Skeletal muscle tissue (tissue), 3 donors: ENCODE measurements at regions not wholly inside any gene's neighbourhood (a gene's known extent, or its start where the extent isn't known, plus 50 kb on each side); places are given as distances from the start of the nearest gene placed in this dataset.

Source experiments
- H3K27ac ChIP-seq: one replicate; pipeline ENCODE4 v1.7.0; 2013; ENCODE audit warnings: mild to moderate bottlenecking, low read depth, low read length, inconsistent platforms
- H3K27me3 ChIP-seq, 3 donors: one replicate each; pipeline ENCODE4 v1.7.0; 2013; ENCODE audit warnings: low read length in 3 of 3; ENCODE audit not compliant: control insufficient read depth in 3 of 3, insufficient read depth in 3 of 3
- H3K36me3 ChIP-seq, 3 donors: one replicate each; pipeline ENCODE4 v1.7.0; 2013; ENCODE audit warnings: low read length in 3 of 3; ENCODE audit not compliant: control insufficient read depth in 3 of 3, insufficient read depth in 3 of 3
- H3K4me1 ChIP-seq, 3 donors: one replicate each; pipeline ENCODE4 v1.7.0; 2013; ENCODE audit warnings: low read length in 3 of 3, mild to moderate bottlenecking in 3 of 3; ENCODE audit not compliant: control insufficient read depth in 3 of 3, insufficient read depth in 3 of 3
- H3K4me3 ChIP-seq, 3 donors: one replicate each; pipeline ENCODE4 v1.7.0; 2013; ENCODE audit warnings: low read length in 3 of 3
- H3K9ac ChIP-seq, 3 donors: one replicate each; pipeline ENCODE4 v1.7.0; 2013; ENCODE audit warnings: low read length in 3 of 3, mild to moderate bottlenecking in 3 of 3, moderate library complexity in 2 of 3, low read depth in 1 of 3
- H3K9me3 ChIP-seq, 3 donors: one replicate each; pipeline ENCODE4 v1.7.0; 2013; ENCODE audit warnings: low read length in 3 of 3; ENCODE audit not compliant: control insufficient read depth in 3 of 3
- donor health status: Osteomylitis.

DNA sequence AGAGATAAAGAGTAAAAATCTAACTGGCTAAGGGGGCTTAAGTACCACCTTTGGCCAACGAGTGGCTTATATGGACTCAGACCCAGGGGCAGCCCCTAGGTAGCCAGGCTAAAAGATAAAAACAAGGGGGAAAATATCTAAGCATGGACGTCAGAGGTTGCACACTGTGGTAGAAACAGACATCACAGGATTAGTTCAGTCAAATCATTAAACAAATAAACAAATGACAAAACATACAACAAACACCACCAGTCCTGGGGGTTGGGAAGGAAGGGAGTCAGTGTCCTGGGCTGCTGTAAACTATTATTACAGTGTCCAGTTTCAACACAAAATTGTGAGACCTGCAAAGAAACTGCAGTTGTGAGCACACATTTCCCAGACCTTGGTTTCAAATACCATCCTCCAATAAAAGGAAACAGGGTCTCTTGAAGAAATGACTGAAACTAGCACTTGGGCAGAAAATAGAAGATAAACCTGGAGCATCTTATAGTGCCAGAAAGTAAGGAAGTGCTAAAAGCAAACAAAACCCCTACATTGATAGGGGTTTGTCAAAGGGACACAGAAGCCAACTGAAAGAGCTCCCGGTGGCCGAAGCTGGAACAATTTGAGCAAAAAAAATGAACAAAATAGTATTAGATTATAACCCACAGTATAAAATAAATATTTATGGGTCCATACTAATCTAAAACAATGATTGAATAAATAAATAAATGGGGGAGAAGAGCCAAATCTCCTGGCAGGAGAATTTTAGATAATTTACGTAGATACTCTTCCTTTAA, 154.8 kb upstream of the KLF7 start:
- Histone ChIP-seq H3K27ac (no peak overlapping the region), H3K4me1 (no peaks in the 10 kb centered on the region), H3K9ac (no peak overlapping the region), H3K4me3 (no peak overlapping the region), H3K9me3 (no peaks in the 10 kb centered on the region), H3K27me3 (no peaks in the 10 kb centered on the region), H3K36me3 (no peaks in the 10 kb centered on the region)

GRCh38 chr2:207321514-207321913, 155.8 kb upstream of the KLF7 start:
- H3K9me3 ChIP-seq = no peaks in the 10 kb centered on the region
- no peak overlapping the region for H3K27ac ChIP-seq
- H3K27me3 ChIP-seq = no peaks in the 10 kb centered on the region
- H3K4me1 ChIP-seq = no peaks in the 10 kb centered on the region
- no peak overlapping the region for H3K4me3 ChIP-seq
- no peak overlapping the region for H3K9ac ChIP-seq
- H3K36me3 ChIP-seq = no peaks in the 10 kb centered on the region

DNA sequence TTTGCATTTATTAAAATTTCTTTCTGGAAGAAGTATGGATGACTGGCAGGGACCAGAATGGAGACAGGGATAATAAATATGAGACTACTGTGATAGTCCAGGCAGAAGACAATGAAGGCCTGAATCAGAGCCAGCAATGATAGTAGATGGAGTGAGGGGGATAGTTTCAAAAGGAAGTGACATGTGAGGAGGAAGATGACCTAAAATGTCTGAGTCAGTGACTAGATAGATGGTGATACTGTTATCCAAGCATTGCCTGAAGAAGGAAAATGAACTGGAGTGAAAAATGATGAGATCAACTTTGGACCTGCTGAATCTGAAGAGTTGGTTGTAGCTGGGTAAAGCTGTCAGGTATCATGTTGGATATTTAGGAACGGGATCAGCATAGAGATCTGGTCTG, 158.3 kb upstream of the KLF7 start:
- no peak overlapping the region for H3K9ac ChIP-seq
- no peaks in the 10 kb centered on the region for H3K9me3 ChIP-seq
- no peak overlapping the region for H3K4me3 ChIP-seq
- H3K4me1 ChIP-seq = no peaks in the 10 kb centered on the region
- no peaks in the 10 kb centered on the region for H3K27me3 ChIP-seq
- no peaks in the 10 kb centered on the region for H3K36me3 ChIP-seq
- no peak overlapping the region for H3K27ac ChIP-seq

DNA sequence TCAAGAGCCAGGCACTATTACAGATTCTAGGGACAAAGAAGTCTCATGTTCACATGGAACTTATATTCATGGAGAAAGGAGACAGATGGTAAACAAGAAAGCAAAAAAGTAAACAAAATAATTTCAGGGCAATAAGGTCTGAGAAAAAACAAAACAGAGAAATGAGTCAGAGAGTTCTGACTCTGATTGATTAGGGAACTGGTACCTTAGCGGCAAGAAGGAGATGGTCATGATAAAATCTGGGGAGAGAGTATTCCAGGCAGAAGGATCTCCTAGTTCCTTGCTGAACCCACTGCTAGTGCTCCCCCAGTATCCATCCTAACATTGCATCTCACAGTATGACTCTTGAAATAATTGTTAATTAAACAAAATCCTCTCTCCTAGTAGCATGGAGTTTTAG, 161.8 kb upstream of the KLF7 start:
- H3K9ac ChIP-seq = no peak overlapping the region
- no peaks in the 10 kb centered on the region for H3K27me3 ChIP-seq
- H3K4me1 ChIP-seq = peaks cover 0 to 3% (median 0%) of the 10 kb centered on the region in 3 donors
- no peaks in the 10 kb centered on the region for H3K9me3 ChIP-seq
- H3K27ac ChIP-seq = no peak overlapping the region
- H3K4me3 ChIP-seq = no peak overlapping the region
- no peaks in the 10 kb centered on the region for H3K36me3 ChIP-seq

DNA sequence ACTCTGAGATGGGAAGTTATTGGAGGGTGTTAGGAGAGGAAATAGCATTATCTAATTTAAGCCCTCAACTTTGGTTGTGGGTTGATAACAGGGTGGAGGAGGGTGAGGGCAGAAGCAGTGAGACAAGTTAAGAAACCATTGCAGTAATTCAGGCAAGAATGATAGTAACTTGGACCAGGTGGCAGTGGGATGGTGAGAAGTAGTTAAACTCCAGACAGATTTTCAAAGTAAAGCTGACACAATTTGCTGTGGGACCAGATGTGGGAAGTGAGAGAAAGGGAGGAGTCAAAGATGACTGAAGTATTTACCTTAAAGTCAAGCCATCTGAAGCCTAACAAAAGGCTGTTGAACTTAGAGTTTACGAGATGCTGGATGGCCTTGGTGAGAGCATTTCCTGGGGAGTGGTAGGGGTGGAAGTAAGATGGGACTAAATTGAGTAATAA, 163.2 kb upstream of the KLF7 start:
- H3K9me3 ChIP-seq = no peaks in the 10 kb centered on the region
- peaks cover 0 to 3% (median 0%) of the 10 kb centered on the region in 3 donors for H3K4me1 ChIP-seq
- H3K27me3 ChIP-seq = no peaks in the 10 kb centered on the region
- H3K4me3 ChIP-seq = no peak overlapping the region
- no peak overlapping the region for H3K27ac ChIP-seq
- H3K36me3 ChIP-seq = no peaks in the 10 kb centered on the region
- no peak overlapping the region for H3K9ac ChIP-seq

GRCh38 chr2:207330912-207331311, 165.2 kb upstream of the KLF7 start:
- H3K9ac ChIP-seq = no peak overlapping the region

GRCh38 chr2:207331674-207332073, 165.9 kb upstream of the KLF7 start:
- Histone ChIP-seq H3K9me3 (no peaks in the 10 kb centered on the region), H3K27ac (no peak overlapping the region), H3K4me3 (no peak overlapping the region), H3K9ac (no peak overlapping the region), H3K4me1 (peaks cover 4 to 12% (median 6%) of the 10 kb centered on the region in 3 donors), H3K27me3 (no peaks in the 10 kb centered on the region), H3K36me3 (no peaks in the 10 kb centered on the region)

More at GRCh38 chr2:207330912-207331311, 165.2 kb upstream of the KLF7 start:
- Histone ChIP-seq H3K4me1 (peaks cover 4 to 12% (median 6%) of the 10 kb centered on the region in 3 donors), H3K27me3 (no peaks in the 10 kb centered on the region), H3K27ac (no peak overlapping the region), H3K4me3 (no peak overlapping the region), H3K36me3 (no peaks in the 10 kb centered on the region), H3K9me3 (no peaks in the 10 kb centered on the region)

GRCh38 chr2:207332480-207333212, 166.9 kb upstream of the KLF7 start:
- no peaks in the 10 kb centered on the region for H3K36me3 ChIP-seq
- H3K27me3 ChIP-seq = no peaks in the 10 kb centered on the region
- no peak overlapping the region for H3K4me3 ChIP-seq
- H3K27ac ChIP-seq = no peak overlapping the region
- H3K4me1 ChIP-seq = peaks cover 4 to 12% (median 6%) of the 10 kb centered on the region in 3 donors
- H3K9me3 ChIP-seq = no peaks in the 10 kb centered on the region
- no peak overlapping the region for H3K9ac ChIP-seq

DNA sequence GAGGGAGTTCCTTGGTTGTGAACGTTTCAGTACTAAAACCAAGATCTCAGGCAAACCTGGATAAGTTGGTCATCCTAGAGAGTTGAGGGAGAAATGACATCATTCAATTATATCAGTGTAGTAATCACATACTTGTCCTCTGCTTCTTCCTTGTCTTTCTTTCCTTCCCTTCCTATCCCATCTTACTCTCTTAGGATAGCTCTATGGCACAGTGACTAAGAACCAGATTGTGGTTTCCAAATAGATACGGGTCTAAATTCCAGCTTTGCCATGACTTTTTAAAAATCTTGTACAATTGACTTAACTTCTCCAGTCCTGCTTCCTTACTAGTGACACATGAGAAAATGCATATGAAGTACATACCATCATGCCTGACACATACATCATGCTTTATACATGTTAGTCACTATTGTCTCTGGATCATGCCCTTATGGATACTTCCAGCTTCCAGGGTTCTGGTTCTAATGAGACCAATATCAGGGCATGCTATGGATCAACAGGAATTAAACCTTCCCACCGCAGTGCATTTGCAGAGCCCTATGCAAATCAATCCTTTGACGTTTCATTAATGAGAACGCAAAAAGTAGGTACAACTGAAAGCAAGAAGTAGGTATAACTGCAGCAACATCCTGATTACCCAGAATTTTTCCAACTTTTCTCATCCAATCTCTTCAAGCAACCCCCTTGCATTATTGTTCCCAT, 168.0 kb upstream of the KLF7 start:
- H3K4me3 ChIP-seq = peak overlapping the region in 1 of 3 donors; percentile 51
- H3K4me1 ChIP-seq = peaks cover 6 to 12% (median 11%) of the 10 kb centered on the region in 3 donors
- H3K9me3 ChIP-seq = no peaks in the 10 kb centered on the region
- H3K27ac ChIP-seq = peak overlapping the region; percentile 77
- peak overlapping the region in 1 of 3 donors; percentile 67 for H3K9ac ChIP-seq
- H3K27me3 ChIP-seq = no peaks in the 10 kb centered on the region
- no peaks in the 10 kb centered on the region for H3K36me3 ChIP-seq

- Histone ChIP-seq H3K9me3 (no peaks in the 10 kb centered on the region), H3K27me3 (no peaks in the 10 kb centered on the region), H3K9ac (peak overlapping the region in 2 of 3 donors; percentile 61 to 67), H3K36me3 (no peaks in the 10 kb centered on the region), H3K4me1 (peaks cover 6 to 12% (median 11%) of the 10 kb centered on the region in 3 donors), H3K27ac (peak overlapping the region; percentile 77), H3K4me3 (peak overlapping the region in 2 of 3 donors; percentile 30 to 51)
Observed at GRCh38 chr2:207334301-207334623, 168.5 kb upstream of the KLF7 start.
